ENCODE measurements at regions not wholly inside any gene's neighbourhood (a gene's known extent, or its start where the extent isn't known, plus 50 kb on each side); places are given as distances from the start of the nearest gene placed in this dataset.
"Not testable (repeated sequence)": the region's sequence is repeated elsewhere in the genome, so short reads cannot be mapped to it uniquely, and the experiment has no call there.

GRCh38 chr20:29031262-29031982 is 2226.0 kb upstream of the DEFB115 start:
- H3K36me3 ChIP-seq; DNase-seq; H3K27me3 ChIP-seq; H3K27ac ChIP-seq; H3K4me3 ChIP-seq; H3K9me3 ChIP-seq (replicated peaks); H3K4me1 ChIP-seq: not testable (repeated sequence)

- DNase-seq = peak; percentile 10 to 17
- not testable (repeated sequence) for H3K36me3 ChIP-seq; H3K9me3 ChIP-seq (replicated peaks); H3K27ac ChIP-seq; H3K4me1 ChIP-seq; H3K27me3 ChIP-seq; H3K4me3 ChIP-seq
Observed at GRCh38 chr20:29044239-29044638, 2213.2 kb upstream of the DEFB115 start.

- H3K9me3 ChIP-seq (replicated peaks); H3K4me3 ChIP-seq; H3K27ac ChIP-seq; H3K36me3 ChIP-seq; H3K4me1 ChIP-seq; H3K27me3 ChIP-seq: not testable (repeated sequence)
- peak; percentile 33 to 79 for DNase-seq
Observed at GRCh38 chr20:29050008-29050606, 2207.4 kb upstream of the DEFB115 start.

GRCh38 chr20:29057866-29058484 is 2199.5 kb upstream of the DEFB115 start:
- not testable (repeated sequence) for H3K27ac ChIP-seq; H3K36me3 ChIP-seq; H3K9me3 ChIP-seq (replicated peaks); H3K4me1 ChIP-seq; H3K4me3 ChIP-seq; H3K27me3 ChIP-seq
- peak in 1 of 2 experiments; percentile 65 for DNase-seq

DNA sequence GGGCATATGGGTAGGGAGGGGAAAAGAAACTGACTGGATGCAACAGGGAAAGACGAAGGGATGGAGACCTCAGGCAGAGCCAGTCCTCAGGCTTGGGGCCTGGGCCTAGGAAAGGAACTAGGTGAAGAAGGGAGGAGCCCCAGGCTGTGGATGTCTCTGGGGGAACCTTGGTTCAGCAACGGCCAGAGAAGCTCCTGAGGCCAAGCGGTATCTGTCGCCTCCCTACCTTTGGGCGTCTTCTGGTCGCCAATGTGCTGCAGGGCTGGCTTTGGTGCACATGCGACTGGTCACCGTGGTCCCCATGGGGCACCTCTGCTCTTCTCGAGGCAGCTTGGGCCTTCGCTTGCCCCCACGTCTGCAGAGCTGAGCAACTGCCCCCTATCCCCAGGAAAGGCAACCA is 2195.0 kb upstream of the DEFB115 start:
- not testable (repeated sequence) for H3K27ac ChIP-seq; H3K36me3 ChIP-seq; H3K9me3 ChIP-seq (replicated peaks); H3K27me3 ChIP-seq; H3K4me3 ChIP-seq; DNase-seq; H3K4me1 ChIP-seq

DNA sequence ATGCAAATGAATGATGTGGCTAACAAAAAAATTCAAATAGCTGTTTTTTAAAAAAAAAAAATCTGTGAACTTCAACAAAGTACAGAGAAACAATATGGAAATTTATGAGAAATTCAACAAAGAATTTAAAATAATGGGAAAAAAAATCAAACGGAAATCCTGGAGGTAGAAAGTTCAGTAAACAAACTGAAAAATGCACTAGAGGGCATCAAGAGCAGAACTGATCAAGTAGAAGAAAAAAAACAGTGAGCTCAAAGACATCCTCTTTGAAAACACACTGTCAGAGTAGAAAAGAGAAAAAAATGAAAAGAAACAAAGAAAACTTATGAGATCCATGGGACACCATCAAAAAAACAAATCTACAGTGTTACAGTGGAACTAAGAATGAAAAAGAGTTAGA is 2191.1 kb upstream of the DEFB115 start:
- H3K9me3 ChIP-seq (replicated peaks); DNase-seq; H3K27me3 ChIP-seq; H3K27ac ChIP-seq; H3K36me3 ChIP-seq; H3K4me1 ChIP-seq; H3K4me3 ChIP-seq: not testable (repeated sequence)

DNA sequence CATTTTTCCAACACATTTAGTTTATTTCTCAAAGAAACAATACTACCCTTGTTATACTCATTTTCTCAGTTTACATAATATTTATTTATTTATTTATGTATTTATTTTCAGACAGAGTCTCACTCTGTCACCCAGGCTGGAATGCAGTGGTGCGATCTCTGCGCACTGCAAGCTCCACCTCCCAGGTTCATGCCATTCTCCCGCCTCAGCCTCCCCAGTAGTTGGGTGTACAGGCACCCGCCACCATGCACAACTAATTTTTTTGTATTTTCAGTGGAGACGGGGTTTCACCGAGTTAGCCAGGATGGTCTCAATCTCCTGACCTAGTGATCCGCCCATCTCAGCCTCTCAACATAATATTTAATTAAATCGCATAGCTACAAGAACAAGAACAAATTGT is 2183.8 kb upstream of the DEFB115 start:
- not testable (repeated sequence) for H3K36me3 ChIP-seq; H3K4me1 ChIP-seq; H3K27me3 ChIP-seq; H3K4me3 ChIP-seq; H3K9me3 ChIP-seq (replicated peaks); DNase-seq; H3K27ac ChIP-seq

DNA sequence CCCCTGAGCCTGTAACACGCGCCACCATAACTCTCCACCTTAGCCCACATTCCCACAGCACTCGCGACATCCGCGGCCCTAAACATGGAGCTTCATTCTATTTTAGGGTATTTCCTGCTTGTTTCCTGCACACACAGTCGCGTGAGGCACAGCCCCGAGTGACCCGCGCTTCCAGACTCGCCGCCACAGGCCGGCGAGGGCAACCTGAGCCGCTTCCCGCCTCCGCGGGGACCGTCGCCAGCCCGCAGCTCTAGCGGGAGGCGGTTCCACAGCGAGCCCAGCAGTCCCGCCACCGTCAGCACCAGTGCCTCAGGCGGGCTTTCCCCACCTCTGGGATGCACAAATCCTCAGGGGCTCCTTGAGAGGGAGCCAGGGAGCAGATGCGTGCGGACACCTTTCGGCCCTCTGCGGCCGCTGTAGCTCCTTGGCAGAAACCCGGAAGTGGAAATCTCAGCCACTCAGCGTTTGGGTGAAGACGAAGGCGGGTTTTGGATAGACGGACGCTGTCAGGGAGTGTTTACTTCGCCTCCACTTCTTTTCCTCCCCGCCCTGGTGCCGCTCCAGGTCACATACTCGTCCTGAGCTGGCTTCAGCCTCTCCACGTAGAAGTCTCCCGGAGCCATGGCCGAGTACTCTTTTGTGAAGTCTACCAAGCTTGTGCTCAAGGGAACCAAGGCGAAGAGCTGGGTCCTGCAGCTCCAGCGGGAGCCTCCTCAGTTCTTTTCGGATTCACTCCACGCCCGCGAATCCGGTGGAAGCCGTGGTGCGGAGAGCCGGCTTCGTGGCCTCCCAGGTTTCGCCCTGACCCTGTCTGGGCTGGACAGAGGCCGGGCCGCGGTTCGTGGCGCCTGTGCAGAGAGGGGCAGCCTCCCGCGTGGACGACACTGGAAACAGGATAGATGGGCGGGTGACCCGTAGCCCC is 2177.4 kb upstream of the DEFB115 start:
- H3K9me3 ChIP-seq (replicated peaks) = no peaks in the 10 kb centered on the region
- H3K4me3 ChIP-seq = peak overlapping the region; percentile 62
- H3K27me3 ChIP-seq = no peaks in the 10 kb centered on the region
- no peaks in the 10 kb centered on the region for H3K4me1 ChIP-seq
- H3K27ac ChIP-seq = no peak overlapping the region
- DNase-seq = peak; percentile 53 to 65
- H3K36me3 ChIP-seq = no peaks in the 10 kb centered on the region

GRCh38 chr20:29081712-29082111 is 2175.8 kb upstream of the DEFB115 start:
- not testable (repeated sequence) for H3K4me1 ChIP-seq; H3K27ac ChIP-seq; H3K27me3 ChIP-seq; H3K4me3 ChIP-seq; DNase-seq; H3K9me3 ChIP-seq (replicated peaks); H3K36me3 ChIP-seq

- Histone ChIP-seq H3K9me3 (replicated peaks) (no peaks in the 10 kb centered on the region), H3K27ac (no peak overlapping the region), H3K4me1 (no peaks in the 10 kb centered on the region), H3K36me3 (no peaks in the 10 kb centered on the region), H3K27me3 (no peaks in the 10 kb centered on the region), H3K4me3 (no peak overlapping the region)
- DNase-seq = no peak
Observed at GRCh38 chr20:29085625-29086024, 2171.8 kb upstream of the DEFB115 start.

DNA sequence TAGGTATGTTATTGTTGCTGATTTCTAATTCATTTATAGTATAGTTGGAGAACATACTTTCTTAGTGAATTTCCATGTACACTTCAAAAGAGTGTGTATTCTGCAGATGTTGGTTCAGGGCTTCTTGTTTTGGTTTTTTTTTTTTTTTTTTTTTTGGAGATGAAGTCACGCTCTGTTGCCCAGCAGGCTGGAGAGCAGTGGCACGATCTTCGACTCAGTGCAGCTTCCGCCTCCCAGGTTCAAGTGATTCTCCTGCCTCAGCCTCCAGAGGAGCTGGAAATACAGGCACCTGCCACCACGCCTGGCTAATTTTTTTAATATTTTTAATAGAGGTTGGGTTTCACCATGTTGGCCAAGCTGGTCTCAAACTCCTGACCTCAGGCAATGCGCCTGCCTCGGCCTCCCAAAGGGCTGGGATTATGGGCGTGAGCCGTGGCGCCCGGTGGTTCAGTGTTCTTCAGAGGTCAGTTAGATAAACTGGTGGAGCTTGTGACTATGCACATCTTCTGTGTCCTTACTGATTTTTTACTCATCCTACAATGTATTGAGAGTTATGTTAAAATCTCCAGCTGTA is 2171.2 kb upstream of the DEFB115 start:
- DNase-seq; H3K27me3 ChIP-seq; H3K27ac ChIP-seq; H3K36me3 ChIP-seq; H3K4me1 ChIP-seq; H3K4me3 ChIP-seq; H3K9me3 ChIP-seq (replicated peaks): not testable (repeated sequence)

DNA sequence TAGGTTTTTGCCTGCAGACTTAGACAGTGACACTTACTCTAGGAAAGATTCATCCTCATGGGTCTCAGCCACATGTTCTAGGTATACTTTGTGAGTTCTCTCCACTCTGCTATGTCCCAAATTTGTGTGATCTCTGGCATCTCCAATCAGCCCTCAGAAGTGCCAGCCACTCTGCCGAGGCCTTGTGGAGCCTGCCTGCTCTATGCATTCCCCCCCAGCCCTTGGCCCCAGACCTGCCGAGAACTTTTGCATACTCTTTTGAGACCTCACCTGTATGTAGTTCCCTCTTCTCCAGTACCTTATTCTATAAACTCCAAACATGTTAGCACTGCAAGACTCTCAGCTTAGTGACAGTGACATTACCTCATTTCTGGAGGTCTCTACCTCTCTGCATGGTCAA is 2170.5 kb upstream of the DEFB115 start:
- no peaks in the 10 kb centered on the region for H3K4me1 ChIP-seq
- no peak overlapping the region for H3K27ac ChIP-seq
- H3K27me3 ChIP-seq = no peaks in the 10 kb centered on the region
- H3K9me3 ChIP-seq (replicated peaks) = no peaks in the 10 kb centered on the region
- H3K4me3 ChIP-seq = no peak overlapping the region
- no peaks in the 10 kb centered on the region for H3K36me3 ChIP-seq
- DNase-seq = no peak

- H3K27me3 ChIP-seq; H3K27ac ChIP-seq; DNase-seq; H3K4me3 ChIP-seq; H3K4me1 ChIP-seq; H3K36me3 ChIP-seq; H3K9me3 ChIP-seq (replicated peaks): not testable (repeated sequence)
Observed at GRCh38 chr20:29087887-29088286, 2169.6 kb upstream of the DEFB115 start.

DNA sequence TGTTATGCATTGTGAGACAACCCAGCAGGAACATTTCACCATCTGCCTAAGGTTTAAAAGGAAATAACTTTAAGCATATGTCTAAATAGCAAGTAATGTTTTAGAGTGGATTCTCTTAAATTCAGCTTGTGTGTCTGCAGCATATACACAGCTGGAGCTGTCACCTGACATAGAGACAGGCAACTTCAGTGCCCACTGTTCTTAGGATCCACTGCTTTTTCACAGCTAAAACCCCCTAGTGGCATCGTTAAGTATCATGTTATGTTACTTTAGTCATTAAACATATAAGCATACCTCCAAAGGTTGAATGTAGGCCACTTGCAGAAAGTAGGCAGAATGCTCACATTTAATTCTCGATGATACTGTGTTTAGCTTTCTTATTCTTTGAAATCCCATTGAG is 2169.0 kb upstream of the DEFB115 start:
- H3K36me3 ChIP-seq; H3K9me3 ChIP-seq (replicated peaks): not testable (repeated sequence)
- peak in 1 of 2 experiments; percentile 14 for DNase-seq

DNA sequence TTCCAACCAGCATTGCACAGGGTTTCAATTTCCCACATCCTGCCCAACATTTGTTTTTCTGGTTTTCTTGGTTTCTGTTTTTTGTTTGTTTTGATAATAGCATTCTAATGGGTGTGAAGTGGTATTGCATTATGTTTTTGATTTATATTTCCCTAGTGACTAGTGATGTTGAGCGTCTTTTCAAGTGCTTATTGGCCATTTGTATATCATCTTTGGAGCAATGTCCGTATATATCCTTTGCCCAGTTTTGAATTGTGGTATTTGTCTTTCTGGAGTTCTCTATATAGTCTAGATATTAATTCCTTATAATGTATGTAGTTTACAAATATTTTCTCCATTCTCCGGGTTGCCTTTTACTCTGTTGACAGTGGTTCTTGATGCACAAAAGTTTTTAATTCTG is 2168.1 kb upstream of the DEFB115 start:
- not testable (repeated sequence) for H3K9me3 ChIP-seq (replicated peaks); H3K4me3 ChIP-seq; DNase-seq

More for the DNA sequence above, 2169.0 kb upstream of the DEFB115 start:
- not testable (repeated sequence) for H3K4me3 ChIP-seq, H3K4me1 ChIP-seq, H3K27ac ChIP-seq, H3K27me3 ChIP-seq

More for the DNA sequence above, 2168.1 kb upstream of the DEFB115 start:
- H3K36me3 ChIP-seq, H3K4me1 ChIP-seq, H3K27ac ChIP-seq, H3K27me3 ChIP-seq: not testable (repeated sequence)

Data from SJCRH30 (cell line).